ENCODE measurements at regions not wholly inside any gene's neighbourhood (a gene's known extent, or its start where the extent isn't known, plus 50 kb on each side); places are given as distances from the start of the nearest gene placed in this dataset.

DNA sequence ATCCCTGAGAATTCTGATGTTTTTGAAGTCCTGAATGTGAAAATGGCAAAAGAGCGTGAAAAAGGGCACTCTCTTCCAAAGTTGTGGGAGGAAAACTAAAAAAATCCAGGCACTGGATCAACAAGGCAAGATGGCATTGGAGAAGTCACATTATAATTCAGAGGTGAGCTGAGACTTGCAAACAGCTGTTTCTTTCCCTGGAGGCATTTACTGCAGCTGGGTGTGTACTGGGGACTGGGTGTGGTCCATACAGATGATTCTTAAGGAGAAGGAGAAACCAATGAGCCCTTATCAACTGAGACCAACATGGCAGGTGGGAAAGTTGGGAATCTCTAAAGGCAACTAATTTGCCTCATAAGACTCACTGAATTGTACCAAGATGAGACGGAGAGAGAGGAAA is 313.9 kb downstream of the TRIB2 start:
- no peak for DNase-seq (ENCODE audit: low read depth in 1 of 2, low spot score in 1 of 2)
- no peak overlapping the region for H3K4me3 ChIP-seq (replicated peaks; ENCODE audit: insufficient read depth, low read length)
- no peak overlapping the region for H3K27ac ChIP-seq (replicated peaks)
- no peaks in the 10 kb centered on the region for H3K27me3 ChIP-seq (ENCODE audit: insufficient read depth, poor library complexity, severe bottlenecking)
- TF ChIP-seq SPI1 (IDR thresholded peaks at IDR 0.05; ENCODE audit: borderline replicate concordance, low read depth) (no peak), POLR2AphosphoS5 (IDR thresholded peaks at IDR 0.05; ENCODE audit: low read depth) (no peak), REST (IDR thresholded peaks at IDR 0.05; ENCODE audit: insufficient replicate concordance, low read depth) (no peak), GABPA (IDR thresholded peaks at IDR 0.05; ENCODE audit: low read depth) (no peak)
- TF ChIP-seq, protein P1, sequence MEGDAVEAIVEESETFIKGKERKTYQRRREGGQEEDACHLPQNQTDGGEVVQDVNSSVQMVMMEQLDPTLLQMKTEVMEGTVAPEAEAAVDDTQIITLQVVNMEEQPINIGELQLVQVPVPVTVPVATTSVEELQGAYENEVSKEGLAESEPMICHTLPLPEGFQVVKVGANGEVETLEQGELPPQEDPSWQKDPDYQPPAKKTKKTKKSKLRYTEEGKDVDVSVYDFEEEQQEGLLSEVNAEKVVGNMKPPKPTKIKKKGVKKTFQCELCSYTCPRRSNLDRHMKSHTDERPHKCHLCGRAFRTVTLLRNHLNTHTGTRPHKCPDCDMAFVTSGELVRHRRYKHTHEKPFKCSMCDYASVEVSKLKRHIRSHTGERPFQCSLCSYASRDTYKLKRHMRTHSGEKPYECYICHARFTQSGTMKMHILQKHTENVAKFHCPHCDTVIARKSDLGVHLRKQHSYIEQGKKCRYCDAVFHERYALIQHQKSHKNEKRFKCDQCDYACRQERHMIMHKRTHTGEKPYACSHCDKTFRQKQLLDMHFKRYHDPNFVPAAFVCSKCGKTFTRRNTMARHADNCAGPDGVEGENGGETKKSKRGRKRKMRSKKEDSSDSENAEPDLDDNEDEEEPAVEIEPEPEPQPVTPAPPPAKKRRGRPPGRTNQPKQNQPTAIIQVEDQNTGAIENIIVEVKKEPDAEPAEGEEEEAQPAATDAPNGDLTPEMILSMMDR (IDR thresholded peaks at IDR 0.05; ENCODE audit: insufficient read depth, low read length), result no peak

- DNase-seq (ENCODE audit: low read depth in 1 of 2, low spot score in 1 of 2), result no peak
Observed at GRCh38 chr2:13034861-13035260, 318.1 kb downstream of the TRIB2 start.

DNA sequence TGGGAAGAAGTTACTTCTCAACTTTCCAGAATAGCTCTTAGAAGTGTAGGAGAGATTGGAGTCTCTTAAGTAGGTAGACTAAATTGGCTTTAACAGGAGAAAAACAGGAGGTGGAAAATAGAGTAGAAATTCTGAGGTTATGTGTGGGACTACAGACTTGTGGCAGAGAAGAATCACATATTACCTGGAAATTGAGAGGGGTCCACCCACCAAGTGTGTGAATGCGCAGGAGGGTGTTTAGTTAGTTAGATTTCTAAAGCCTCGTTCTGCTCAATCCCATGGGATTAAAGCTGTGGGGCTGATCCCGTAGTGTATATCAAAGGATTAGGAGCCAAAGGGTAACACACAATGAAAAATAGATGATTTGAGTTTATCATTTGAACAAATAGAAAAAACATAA is 319.1 kb downstream of the TRIB2 start:
- TF ChIP-seq POLR2AphosphoS5 (IDR thresholded peaks at IDR 0.05; ENCODE audit: low read depth), result no peak
- TF ChIP-seq REST (IDR thresholded peaks at IDR 0.05; ENCODE audit: insufficient replicate concordance, low read depth), result no peak
- no peak for TF ChIP-seq SPI1 (IDR thresholded peaks at IDR 0.05; ENCODE audit: borderline replicate concordance, low read depth)
- TF ChIP-seq GABPA (IDR thresholded peaks at IDR 0.05; ENCODE audit: low read depth), result no peak
- TF ChIP-seq, protein P1 (IDR thresholded peaks at IDR 0.05; ENCODE audit: insufficient read depth, low read length), result no peak

More at GRCh38 chr2:13034861-13035260, 318.1 kb downstream of the TRIB2 start:
- TF ChIP-seq, protein P1 (IDR thresholded peaks at IDR 0.05; ENCODE audit: insufficient read depth, low read length), result no peak
- TF ChIP-seq SPI1 (IDR thresholded peaks at IDR 0.05; ENCODE audit: borderline replicate concordance, low read depth), result no peak
- TF ChIP-seq POLR2AphosphoS5 (IDR thresholded peaks at IDR 0.05; ENCODE audit: low read depth), result no peak
- TF ChIP-seq GABPA (IDR thresholded peaks at IDR 0.05; ENCODE audit: low read depth), result no peak
- TF ChIP-seq REST (IDR thresholded peaks at IDR 0.05; ENCODE audit: insufficient replicate concordance, low read depth), result no peak
- H3K4me3 ChIP-seq (replicated peaks; ENCODE audit: insufficient read depth, low read length), result no peak overlapping the region
- H3K27me3 ChIP-seq (ENCODE audit: insufficient read depth, poor library complexity, severe bottlenecking), result no peaks in the 10 kb centered on the region
- no peak overlapping the region for H3K27ac ChIP-seq (replicated peaks)

More for the DNA sequence above, 319.1 kb downstream of the TRIB2 start:
- no peak for DNase-seq (ENCODE audit: low read depth in 1 of 2, low spot score in 1 of 2)
- no peak overlapping the region for H3K27ac ChIP-seq (replicated peaks)
- no peaks in the 10 kb centered on the region for H3K27me3 ChIP-seq (ENCODE audit: insufficient read depth, poor library complexity, severe bottlenecking)
- no peak overlapping the region for H3K4me3 ChIP-seq (replicated peaks; ENCODE audit: insufficient read depth, low read length)
